ENCODE measurements at regions not wholly inside any gene's neighbourhood (a gene's known extent, or its start where the extent isn't known, plus 50 kb on each side); places are given as distances from the start of the nearest gene placed in this dataset.
"Not testable (repeated sequence)": the region's sequence is repeated elsewhere in the genome, so short reads cannot be mapped to it uniquely, and the experiment has no call there.

- Histone ChIP-seq H3K27me3 (ENCODE audit: control insufficient read depth, insufficient read depth, low read length) (peaks cover 3% of the 10 kb centered on the region; the same call in 1 of the 2 replicates), H3K4me1 (ENCODE audit: control insufficient read depth, insufficient read depth, low read length) (no peaks in the 10 kb centered on the region), H3K4me3 (ENCODE audit: low read depth in 2 of 2, low read length in 2 of 2) (no peak overlapping the region), H3K36me3 (ENCODE audit: control insufficient read depth, insufficient read depth, low read length) (no peaks in the 10 kb centered on the region), H3K27ac (ENCODE audit: low read length) (no peak overlapping the region), H3K9me3 (ENCODE audit: control insufficient read depth, insufficient read depth, low read depth, low read length) (no peaks in the 10 kb centered on the region)
- intact Hi-C loops (cut with micrococcal nuclease; ENCODE audit: unreplicated experiment) = no loop called here
- in situ Hi-C loops (cut with HindIII; ENCODE audit: low pct_unique_long_range_greater_than_20kb, low sequenced_read_pairs) = no loop called here
- no peak for TF ChIP-seq TCF7L2 (IDR thresholded peaks at IDR 0.05; ENCODE audit: low read depth, low read length)
- no peak for TF ChIP-seq POLR2AphosphoS5 (IDR thresholded peaks at IDR 0.05; ENCODE audit: low read depth, low read length)
- TF ChIP-seq REST (IDR thresholded peaks at IDR 0.05; ENCODE audit: insufficient read depth in 1 of 2, low read depth in 2 of 2, low read length in 1 of 2) = no peak
- TF ChIP-seq CTCF (IDR thresholded peaks at IDR 0.05) = no peak
- no peak for TF ChIP-seq SIN3A (IDR thresholded peaks at IDR 0.05; ENCODE audit: borderline replicate concordance, insufficient read depth, low read depth, low read length)
- BruUV-seq (replicated peaks) = no TSS peak
- ChIA-PET CTCF (no interaction called here), POLR2A (no interaction called here)
- ATAC-seq (no peak), DNase-seq (ENCODE audit: low read depth, low spot score) (no peak)
Observed at GRCh38 chr15:69767191-69767590, 314.6 kb downstream of the RPLP1 start.

GRCh38 chr15:69769336-69769735, 316.7 kb downstream of the RPLP1 start:
- not testable (repeated sequence) for ATAC-seq

GRCh38 chr15:69774258-69774657, 321.6 kb downstream of the RPLP1 start:
- H3K27me3 ChIP-seq (ENCODE audit: control insufficient read depth, insufficient read depth, low read length); DNase-seq (ENCODE audit: low read depth, low spot score); H3K36me3 ChIP-seq (ENCODE audit: control insufficient read depth, insufficient read depth, low read length); CTCF ChIA-PET; POLR2A ChIA-PET; in situ Hi-C loops (cut with HindIII; ENCODE audit: low pct_unique_long_range_greater_than_20kb, low sequenced_read_pairs); H3K4me3 ChIP-seq (ENCODE audit: low read depth in 2 of 2, low read length in 2 of 2); H3K4me1 ChIP-seq (ENCODE audit: control insufficient read depth, insufficient read depth, low read length); intact Hi-C loops (cut with micrococcal nuclease; ENCODE audit: unreplicated experiment); H3K27ac ChIP-seq (ENCODE audit: low read length); ATAC-seq; BruUV-seq (replicated peaks); H3K9me3 ChIP-seq (ENCODE audit: control insufficient read depth, insufficient read depth, low read depth, low read length): not testable (repeated sequence)

More at GRCh38 chr15:69769336-69769735, 316.7 kb downstream of the RPLP1 start:
- H3K4me1 ChIP-seq (ENCODE audit: control insufficient read depth, insufficient read depth, low read length); H3K36me3 ChIP-seq (ENCODE audit: control insufficient read depth, insufficient read depth, low read length); POLR2A ChIA-PET; H3K27me3 ChIP-seq (ENCODE audit: control insufficient read depth, insufficient read depth, low read length); H3K27ac ChIP-seq (ENCODE audit: low read length); CTCF ChIA-PET; H3K4me3 ChIP-seq (ENCODE audit: low read depth in 2 of 2, low read length in 2 of 2); H3K9me3 ChIP-seq (ENCODE audit: control insufficient read depth, insufficient read depth, low read depth, low read length); DNase-seq (ENCODE audit: low read depth, low spot score); in situ Hi-C loops (cut with HindIII; ENCODE audit: low pct_unique_long_range_greater_than_20kb, low sequenced_read_pairs); BruUV-seq (replicated peaks); intact Hi-C loops (cut with micrococcal nuclease; ENCODE audit: unreplicated experiment): not testable (repeated sequence)

GRCh38 chr15:69774711-69775110, 322.1 kb downstream of the RPLP1 start:
- H3K4me3 ChIP-seq (ENCODE audit: low read depth in 2 of 2, low read length in 2 of 2); H3K36me3 ChIP-seq (ENCODE audit: control insufficient read depth, insufficient read depth, low read length); H3K4me1 ChIP-seq (ENCODE audit: control insufficient read depth, insufficient read depth, low read length); BruUV-seq (replicated peaks); DNase-seq (ENCODE audit: low read depth, low spot score); in situ Hi-C loops (cut with HindIII; ENCODE audit: low pct_unique_long_range_greater_than_20kb, low sequenced_read_pairs); H3K27ac ChIP-seq (ENCODE audit: low read length); POLR2A ChIA-PET; H3K9me3 ChIP-seq (ENCODE audit: control insufficient read depth, insufficient read depth, low read depth, low read length); H3K27me3 ChIP-seq (ENCODE audit: control insufficient read depth, insufficient read depth, low read length); intact Hi-C loops (cut with micrococcal nuclease; ENCODE audit: unreplicated experiment); ATAC-seq; CTCF ChIA-PET: not testable (repeated sequence)
